ENCODE measurements at regions not wholly inside any gene's neighbourhood (a gene's known extent, or its start where the extent isn't known, plus 50 kb on each side); places are given as distances from the start of the nearest gene placed in this dataset.

- no peak for DNase-seq (ENCODE audit: extremely low read depth, low read depth)
- TF ChIP-seq CTCF (IDR thresholded peaks at IDR 0.05; ENCODE audit: low read depth, low read length, missing control alignments), result no peak
- no peak overlapping the region for H3K4me3 ChIP-seq (replicated peaks; ENCODE audit: low read depth, low read length)
Observed at GRCh38 chr5:145225529-145225928, 609.6 kb downstream of the PRELID2 start.

- H3K4me3 ChIP-seq (replicated peaks; ENCODE audit: low read depth, low read length), result no peak overlapping the region
- DNase-seq (ENCODE audit: extremely low read depth, low read depth), result no peak
- TF ChIP-seq CTCF (IDR thresholded peaks at IDR 0.05; ENCODE audit: low read depth, low read length, missing control alignments), result no peak
Observed at GRCh38 chr5:145223582-145223981, 611.6 kb downstream of the PRELID2 start.

GRCh38 chr5:145222622-145223021 is 612.5 kb downstream of the PRELID2 start:
- no peak overlapping the region for H3K4me3 ChIP-seq (replicated peaks; ENCODE audit: low read depth, low read length)
- DNase-seq (ENCODE audit: extremely low read depth, low read depth), result no peak
- no peak for TF ChIP-seq CTCF (IDR thresholded peaks at IDR 0.05; ENCODE audit: low read depth, low read length, missing control alignments)

GRCh38 chr5:145221416-145221815 is 613.7 kb downstream of the PRELID2 start:
- H3K4me3 ChIP-seq (replicated peaks; ENCODE audit: low read depth, low read length), result no peak overlapping the region
- no peak for TF ChIP-seq CTCF (IDR thresholded peaks at IDR 0.05; ENCODE audit: low read depth, low read length, missing control alignments)

GRCh38 chr5:145220481-145220880 is 614.7 kb downstream of the PRELID2 start:
- DNase-seq (ENCODE audit: extremely low read depth, low read depth), result no peak
- no peak for TF ChIP-seq CTCF (IDR thresholded peaks at IDR 0.05; ENCODE audit: low read depth, low read length, missing control alignments)
- no peak overlapping the region for H3K4me3 ChIP-seq (replicated peaks; ENCODE audit: low read depth, low read length)

More at GRCh38 chr5:145221416-145221815, 613.7 kb downstream of the PRELID2 start:
- no peak for DNase-seq (ENCODE audit: extremely low read depth, low read depth)

- no peak for DNase-seq (ENCODE audit: extremely low read depth, low read depth)
- no peak overlapping the region for H3K4me3 ChIP-seq (replicated peaks; ENCODE audit: low read depth, low read length)
- TF ChIP-seq CTCF (IDR thresholded peaks at IDR 0.05; ENCODE audit: low read depth, low read length, missing control alignments), result no peak
Observed at GRCh38 chr5:145218982-145219381, 616.2 kb downstream of the PRELID2 start.

GRCh38 chr5:145218019-145218418 is 617.1 kb downstream of the PRELID2 start:
- no peak for DNase-seq (ENCODE audit: extremely low read depth, low read depth)
- H3K4me3 ChIP-seq (replicated peaks; ENCODE audit: low read depth, low read length), result no peak overlapping the region
- no peak for TF ChIP-seq CTCF (IDR thresholded peaks at IDR 0.05; ENCODE audit: low read depth, low read length, missing control alignments)

All from HFF-Myc (cell line).